Hematopoietic multipotent progenitor cell treated with erythropoietin and hydrocortisone succinate and interleukin-3 and kit ligand, for 6 days (in vitro differentiated cells): ENCODE measurements at regions not wholly inside any gene's neighbourhood (a gene's known extent, or its start where the extent isn't known, plus 50 kb on each side); places are given as distances from the start of the nearest gene placed in this dataset.

Source experiments
- DNase-seq: peaks from one replicate; pipeline ENCODE4 v3.0.0-alpha.2; 2015

DNA sequence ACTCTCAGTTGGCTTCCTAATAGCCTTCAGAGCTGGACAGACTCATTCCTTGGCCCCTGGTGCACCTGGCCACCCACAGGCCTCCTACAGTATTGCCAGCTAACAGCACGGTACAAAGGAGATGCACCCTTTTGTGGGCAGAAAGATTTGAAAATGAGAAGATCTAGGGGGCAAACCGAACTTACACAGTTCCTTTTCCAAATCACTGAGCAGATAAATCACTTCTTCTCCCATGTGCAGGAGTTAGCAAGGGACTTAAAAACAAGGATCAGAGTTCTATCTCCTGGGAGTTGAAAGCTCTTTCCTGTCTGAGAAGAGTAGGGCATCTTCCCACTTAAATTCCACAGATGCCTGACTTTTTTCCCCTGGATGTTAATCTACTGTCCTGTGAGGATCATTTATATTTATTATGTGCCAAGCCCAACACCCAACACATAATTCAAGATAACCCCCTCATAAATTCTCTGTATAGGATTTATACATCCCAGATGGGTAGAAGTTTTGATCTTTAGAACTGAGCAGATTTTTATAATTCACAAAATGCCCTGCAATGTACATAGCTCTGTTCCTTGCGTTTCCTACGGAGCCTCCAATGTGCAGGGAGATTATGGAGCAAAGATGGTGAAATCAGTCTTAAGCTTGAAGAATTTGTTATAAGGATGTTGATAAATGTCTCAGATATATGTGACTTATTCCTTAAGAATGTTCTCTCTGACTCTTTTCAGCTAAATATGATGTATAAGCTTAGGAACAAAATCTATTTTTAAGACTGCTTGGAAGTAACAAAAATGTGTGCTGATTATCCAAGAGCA, 207.2 kb upstream of the DAPK1 start:
- no peak for DNase-seq

DNA sequence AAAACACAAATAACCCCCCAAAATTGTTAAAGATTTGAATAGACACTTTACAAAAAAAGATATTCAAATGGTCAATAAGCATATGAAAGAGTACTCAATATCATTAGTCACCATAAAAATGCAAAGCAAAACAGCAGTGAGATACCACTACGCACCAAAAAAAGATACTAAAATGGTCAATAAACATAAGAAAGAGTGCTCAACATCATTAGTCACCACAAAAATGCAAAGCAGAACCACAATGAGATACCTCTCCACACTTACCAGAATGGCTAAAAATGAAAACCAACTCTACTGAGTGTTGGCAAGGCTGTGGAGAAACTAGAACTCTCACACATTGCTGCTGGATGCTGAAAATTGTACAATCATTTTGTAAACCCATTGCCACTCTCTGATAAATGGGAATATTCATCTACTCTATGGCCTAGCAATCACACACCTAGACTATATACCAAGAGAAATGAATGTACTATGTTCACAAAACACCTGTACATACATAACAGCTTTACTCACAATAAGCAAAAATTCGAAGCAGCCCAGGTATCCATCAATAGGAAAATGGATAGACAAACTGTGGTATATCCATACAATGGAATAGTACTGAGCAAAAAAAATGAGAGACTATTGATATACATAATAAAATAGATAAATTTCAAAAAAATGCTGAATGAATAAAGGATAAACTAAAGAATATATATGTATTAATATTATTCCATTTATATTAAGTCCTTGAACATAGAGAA, 205.0 kb upstream of the DAPK1 start:
- DNase-seq: no peak

DNA sequence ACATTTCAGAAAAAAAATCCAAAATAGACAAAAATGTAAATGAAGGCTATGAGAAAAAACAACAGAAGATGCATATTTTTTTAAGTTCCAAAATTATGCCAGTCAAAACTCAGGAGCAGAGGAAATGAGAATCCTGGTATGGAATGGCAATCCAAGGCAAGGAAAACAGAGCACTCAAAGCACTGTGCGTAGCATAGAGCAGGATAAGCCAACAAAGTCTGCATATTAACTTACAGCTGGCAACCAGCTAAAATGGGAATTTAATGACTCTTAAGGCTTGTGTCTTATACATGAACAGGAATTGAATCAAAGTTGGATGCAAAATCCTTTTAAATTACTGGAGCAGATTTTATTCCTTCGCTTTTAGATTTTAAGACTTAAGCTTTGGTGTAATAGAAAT, 203.5 kb upstream of the DAPK1 start:
- DNase-seq: no peak

DNA sequence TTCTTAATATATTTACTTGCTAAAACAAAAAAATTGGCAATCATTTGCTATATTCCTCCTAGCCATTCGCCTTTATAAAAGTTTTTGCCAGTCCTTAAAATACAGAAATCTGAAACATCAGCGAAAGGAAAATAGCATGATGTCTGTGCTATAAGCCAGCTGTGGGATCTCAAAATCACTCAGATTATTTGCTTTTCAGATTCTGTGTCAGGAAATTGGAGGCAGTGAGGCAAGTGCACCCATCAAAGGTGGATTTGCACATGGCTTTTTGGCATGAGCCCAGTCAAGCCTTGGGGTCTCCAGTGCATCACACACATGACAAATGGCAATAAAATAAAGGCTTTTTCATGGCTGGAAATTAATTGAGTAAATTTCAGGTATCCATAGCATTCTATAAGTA, 196.8 kb upstream of the DAPK1 start:
- DNase-seq: no peak

DNA sequence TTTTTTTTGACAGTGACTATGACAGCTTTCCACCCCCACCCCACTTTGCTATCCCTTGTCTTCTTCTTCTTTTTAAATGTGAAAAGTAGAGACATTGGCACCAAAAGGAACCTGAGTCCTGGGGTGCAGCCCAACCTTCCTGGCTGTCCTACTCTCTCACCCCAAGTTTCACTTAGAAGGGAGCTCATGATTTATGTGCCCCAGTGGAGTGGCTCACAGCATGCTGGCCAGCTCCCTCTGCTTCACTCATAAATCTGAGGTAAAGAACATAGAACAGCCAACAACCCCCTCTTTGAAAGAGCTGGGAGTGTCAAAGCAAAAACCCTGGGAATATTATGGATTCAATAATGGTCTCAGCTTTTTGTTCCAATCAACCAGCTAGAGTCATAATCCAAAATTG, 196.3 kb upstream of the DAPK1 start:
- DNase-seq: no peak

DNA sequence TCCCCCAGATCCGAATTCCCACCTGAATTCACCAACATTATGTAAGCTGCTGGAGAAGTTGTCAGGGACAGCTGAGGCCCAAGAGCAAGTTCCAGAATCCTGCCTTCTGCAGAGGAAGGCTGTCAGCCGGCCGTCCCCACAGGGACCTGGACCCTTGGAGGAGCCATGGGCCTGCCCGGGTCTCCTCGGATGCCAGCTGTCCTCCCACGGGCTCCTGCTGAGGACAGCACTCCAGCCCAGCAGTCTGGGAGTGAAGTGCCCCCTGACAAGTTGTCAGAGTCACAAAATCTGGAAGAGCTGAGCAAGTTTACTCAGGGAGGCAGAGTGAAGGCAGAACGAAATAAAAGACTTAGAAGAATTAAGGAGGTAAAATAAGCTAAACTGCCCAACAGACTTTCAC, 192.5 kb upstream of the DAPK1 start:
- no peak for DNase-seq

DNA sequence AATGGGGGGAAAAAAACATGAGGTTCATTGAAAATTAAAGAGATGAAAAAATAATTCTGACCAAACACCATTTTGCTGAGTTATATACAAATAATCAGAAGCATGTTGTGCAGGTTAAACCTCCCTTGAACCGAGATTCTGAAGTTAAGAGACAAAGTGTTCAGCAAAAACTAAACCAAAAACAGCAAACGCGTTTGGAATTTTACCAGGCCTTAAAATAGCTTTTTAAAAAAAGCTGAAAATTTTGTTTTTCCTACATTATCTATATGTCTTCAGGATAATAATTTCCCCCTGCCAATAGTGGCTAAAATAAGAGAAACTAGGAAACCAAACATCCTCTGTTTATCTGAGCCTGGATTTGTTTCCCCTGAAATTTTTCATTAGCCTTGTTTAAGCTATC, 191.7 kb upstream of the DAPK1 start:
- DNase-seq: no peak

DNA sequence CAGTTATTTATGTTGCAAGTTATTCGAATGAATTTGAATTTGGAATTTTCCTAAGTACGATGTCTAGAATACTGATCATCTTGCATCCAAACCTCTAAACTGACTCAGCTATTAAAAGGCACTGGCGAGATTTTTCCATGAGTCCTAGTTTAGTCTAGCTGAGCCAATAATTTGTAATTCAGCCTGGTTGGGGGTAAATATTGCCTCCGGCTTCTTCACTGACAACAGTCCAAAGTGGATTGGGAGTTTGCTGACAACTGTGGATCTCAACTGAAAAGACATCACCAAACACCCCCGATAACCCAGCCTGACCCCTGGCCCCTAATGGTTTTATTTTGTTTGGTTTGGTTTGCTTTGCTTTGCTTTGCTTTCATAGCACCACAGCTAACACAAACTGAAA, 189.8 kb upstream of the DAPK1 start:
- DNase-seq: no peak

DNA sequence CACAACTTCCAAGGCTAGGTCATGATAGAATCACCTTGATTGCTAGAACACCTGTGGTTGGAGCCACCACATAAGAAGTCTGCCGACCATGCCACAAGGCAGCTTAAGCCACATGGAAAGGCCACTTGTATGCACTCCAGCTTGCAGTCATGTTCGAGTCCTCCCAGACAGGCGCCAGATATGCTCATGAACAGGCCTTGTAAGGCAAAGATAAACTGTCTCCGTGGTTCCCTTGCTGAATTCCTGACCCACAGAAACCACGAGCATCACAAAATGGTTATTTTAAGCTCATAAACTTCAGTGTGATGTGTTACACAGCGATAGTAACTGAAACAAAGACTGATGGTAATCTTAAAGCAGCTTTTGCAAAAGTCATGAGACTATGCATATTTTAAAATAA, 188.4 kb upstream of the DAPK1 start:
- DNase-seq: peak; percentile 23

DNA sequence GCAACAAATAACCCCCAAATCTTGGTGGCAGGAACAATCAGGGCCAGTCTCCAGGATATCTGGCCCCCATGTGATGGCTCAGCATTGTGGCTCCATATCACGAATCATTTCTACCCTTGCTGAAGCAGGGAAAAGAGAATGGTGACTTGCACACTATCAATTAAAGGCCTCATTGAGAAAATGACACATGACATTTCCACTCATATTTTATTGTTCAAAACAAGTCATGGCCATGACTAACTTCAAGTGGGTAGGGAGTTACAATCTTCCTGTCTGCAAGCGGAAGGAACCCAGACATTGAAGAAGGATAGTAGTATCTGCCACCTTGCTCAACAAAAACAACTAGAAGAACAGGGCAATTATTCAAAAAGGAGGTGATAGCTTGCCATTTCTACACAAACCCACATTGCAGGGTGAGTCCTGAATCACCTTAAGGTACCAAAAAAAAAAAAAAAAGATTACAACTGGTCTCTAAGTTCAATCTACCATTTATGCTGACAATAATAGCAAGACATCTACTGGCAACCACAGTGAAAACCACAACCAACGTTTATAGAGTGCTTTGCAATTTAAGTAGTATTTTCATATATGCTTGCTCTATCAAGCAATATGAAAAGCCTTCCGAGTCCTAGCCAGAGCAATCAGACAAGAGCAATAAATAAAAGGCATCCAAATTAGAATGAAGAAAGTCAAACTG, 186.7 kb upstream of the DAPK1 start:
- no peak for DNase-seq

DNA sequence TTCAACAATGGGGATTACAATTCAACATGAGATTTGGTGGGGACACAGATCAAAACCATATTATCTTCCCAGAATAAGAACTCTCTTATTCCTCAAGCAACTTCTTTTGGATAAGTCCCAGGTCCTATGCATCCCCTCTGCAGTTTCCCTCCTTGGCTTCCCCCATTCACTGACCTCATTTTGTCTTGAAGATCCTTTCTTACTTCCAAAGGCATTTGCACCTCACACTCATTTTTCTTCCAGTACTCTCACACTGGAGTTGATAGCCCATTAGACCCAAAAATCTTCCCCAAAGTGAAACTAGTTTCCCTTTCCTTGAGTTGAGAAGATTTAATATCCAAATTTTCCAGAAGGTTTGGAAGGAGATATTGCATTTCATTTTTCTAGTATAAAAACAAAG, 178.0 kb upstream of the DAPK1 start:
- DNase-seq: no peak

DNA sequence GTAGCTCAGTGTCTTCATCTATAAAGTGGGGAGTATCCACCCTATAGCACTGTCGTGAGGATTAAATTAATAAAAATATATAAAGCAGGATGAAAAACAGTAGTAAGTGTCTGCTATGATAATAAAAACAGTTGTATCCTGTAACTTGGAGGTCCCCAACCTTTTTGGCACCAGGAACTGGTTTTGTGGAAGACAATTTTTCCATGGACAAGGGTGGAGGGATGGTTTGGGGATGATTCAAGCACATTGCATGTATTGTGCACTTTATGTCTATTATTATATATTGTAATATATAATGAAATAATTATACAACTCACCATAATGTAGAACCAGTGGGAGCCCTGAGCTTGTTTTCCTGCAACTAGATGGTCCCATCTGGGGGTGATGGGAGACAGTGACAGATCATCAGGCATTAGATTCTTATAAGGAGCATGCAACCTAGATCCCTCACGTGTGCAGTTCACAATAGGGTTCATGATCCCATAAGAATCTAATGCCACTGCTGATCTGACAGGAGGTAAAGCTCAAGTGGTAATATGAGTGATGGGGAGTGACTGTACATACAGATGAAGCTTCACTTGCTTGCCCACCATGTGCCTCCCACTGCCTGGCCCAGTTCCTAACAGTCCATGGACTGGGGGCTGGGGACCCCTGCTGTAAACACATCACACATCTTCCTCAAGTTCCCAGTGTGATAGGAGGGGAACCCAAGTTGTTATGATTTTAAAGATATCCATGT, 177.4 kb upstream of the DAPK1 start:
- no peak for DNase-seq

DNA sequence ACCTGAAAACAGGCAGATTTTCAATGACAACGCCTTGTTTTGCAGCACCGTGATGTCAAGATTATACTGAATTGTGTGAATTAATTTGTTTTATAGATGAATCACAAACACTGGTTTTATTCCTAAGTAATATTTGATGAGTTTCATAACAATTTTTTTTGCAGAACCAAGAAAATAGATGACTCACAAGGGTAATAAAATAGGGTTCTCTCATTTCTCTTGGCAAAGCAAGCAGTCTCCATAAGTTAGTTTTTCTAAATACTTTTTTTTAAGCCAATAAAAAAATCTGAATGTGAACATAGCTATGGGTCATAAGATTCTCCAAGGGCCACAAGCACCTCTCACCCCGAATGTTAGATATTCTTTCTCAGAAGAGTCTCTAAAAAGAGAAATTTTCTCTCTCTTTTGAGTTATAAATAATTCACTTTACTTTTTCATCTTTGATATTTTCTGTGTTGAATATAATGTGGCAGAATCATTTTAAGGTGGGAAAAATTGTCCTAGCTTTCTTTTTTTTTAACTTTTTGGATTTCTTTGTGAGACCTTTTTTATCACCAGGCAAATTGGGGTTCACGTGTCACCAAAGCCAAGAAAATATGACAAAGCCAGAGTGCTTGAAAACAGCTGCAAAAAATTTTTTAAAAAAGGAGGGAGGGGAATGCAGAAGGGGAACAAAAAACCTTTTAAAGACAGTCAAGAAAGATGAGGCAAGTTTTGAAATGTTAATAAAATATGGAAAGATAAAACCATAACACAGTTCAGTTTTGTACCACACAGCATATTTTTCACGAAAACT, 174.6 kb upstream of the DAPK1 start:
- no peak for DNase-seq

DNA sequence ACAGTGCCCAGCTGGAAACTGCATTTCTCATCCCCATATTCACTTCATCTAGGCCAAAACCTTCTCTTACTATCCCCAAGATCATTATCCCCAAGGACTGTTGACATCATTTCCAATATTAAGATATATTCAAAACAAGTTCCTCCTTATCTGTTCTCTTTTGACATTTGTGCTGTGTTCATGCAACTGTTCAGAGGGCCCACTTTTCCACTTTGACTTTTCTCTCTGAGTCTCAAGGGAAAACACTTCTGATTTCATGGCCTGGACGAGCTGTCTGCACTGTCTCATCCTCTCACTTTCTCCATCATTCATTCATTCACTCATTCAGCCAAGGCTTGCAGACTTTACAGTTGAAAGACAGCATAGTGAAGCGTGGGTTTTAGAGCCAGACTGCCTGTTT, 173.7 kb upstream of the DAPK1 start:
- DNase-seq: no peak

DNA sequence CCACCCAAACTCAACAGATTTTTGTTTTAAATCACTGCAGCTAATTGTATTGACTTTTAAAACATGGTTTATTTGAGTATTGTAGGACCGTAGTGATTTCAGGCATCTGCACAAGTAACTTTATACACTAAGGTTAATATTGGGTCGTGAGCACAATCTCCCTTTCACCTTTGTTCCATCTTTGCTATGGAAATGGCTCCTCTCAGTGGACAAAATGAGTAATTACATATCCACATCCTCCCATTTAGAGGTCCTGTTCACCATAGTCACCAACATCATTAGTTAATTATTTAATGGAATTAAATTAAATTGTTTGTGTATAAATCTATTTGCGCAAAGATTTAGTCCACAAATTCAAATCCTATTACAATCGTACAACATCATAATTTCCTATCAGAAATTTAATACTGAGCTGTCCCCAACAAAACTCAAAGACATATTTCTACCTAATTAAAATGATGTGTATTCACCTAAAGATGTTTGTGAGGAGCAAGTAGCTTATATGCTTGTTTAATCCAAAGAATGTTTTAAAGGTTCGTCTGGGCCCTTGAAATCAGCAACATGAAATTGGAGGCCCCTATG, 173.0 kb upstream of the DAPK1 start:
- DNase-seq: peak; percentile 78

DNA sequence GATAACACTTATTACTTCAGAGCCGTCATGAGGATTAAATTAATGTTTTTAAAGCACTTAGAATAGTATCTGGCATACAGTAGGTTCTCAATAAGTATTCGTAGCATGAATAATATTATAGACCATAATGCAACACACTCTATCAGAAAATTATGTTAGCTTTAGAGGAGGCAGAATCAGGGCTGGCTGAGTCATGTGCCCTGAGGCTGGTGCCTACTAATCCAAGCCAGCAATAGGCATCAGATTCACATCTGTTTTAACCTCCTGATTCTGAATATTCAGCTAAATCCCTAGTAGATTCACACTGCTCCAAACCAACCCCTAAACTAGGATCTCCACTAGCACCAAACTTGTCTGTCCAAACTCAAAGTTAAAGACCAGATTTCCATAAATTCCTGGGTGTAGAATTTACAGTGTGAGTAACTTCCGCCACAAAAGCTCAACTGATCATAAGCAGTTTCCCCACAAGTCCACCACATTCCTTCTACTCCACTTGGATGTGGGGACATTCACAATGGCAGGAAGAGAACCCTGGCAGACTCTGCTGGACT, 170.0 kb upstream of the DAPK1 start:
- no peak for DNase-seq

DNA sequence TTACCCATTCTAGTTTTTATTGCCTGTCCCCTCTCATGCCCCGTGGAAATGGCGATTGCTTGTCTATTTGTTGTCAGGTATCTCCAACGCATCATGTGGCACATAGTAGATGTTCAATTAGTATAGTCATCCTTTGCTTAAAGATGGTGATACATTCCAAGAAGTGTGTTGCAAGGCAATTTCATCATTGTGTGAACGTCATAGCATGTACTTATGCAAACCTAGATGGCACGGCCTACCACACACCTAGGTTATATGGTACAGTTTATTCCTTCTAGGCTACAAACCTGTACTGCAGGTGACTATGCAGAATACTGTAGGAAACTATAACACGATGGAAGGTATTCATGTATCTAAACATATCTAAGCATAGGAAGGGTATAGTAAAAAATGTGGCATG, 163.9 kb upstream of the DAPK1 start:
- DNase-seq: no peak

DNA sequence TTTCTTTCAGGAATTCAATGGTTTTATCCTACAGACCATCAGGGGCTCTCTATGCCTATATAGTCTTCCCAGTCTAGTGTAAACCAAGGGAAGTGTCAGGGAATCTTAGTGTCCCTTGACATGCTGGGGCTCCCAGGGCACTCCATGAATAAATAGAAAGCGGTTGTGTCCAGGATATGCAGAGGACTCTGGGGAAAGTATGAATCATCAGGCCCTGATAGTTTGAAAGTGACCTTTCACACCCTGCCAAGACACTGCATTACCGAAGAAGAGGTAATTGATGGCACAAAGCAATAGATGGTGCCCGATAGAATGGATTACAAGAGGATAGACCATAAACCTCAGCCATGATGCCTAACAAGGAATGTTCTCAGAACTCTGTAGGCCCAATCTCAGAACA, 163.3 kb upstream of the DAPK1 start:
- DNase-seq: no peak

DNA sequence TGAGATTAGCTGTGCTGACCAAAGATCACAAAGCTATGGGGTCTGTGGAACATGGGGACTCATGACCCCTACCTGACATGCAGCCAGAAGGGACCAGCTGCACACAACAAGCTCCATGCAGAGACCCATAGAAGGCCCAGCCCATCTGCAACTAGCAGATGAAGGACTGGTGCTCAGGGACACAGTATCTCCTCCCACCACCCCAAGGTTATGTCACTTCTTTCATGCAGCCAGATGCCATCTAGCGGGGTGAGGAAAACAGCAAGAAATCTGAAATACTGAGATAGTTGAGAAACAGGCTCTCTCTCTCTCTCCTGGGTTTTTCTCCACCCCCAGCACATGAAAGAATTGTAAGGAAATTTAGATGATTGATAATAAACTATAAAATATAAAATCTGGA, 161.3 kb upstream of the DAPK1 start:
- DNase-seq: peak; percentile 72

DNA sequence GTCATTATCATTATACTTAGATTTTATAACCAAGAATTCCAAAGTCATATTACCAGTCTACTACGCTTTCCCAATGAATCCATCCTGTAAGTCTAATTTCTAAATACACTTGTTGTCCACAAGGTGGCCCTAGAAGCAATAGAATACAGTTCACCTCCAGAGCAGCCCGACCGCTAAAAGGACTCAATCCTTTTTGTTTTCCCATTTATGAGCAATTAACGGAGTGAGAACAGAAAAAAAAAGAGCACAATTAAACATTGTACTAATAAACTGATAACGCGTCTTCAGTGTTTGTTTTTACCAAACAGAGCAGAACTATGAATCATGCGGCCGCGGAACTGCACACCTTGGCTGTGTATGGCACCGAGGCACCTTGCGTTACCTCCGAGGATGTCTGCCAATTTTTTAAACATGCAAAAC, 160.7 kb upstream of the DAPK1 start:
- peak; percentile 92 for DNase-seq

DNA sequence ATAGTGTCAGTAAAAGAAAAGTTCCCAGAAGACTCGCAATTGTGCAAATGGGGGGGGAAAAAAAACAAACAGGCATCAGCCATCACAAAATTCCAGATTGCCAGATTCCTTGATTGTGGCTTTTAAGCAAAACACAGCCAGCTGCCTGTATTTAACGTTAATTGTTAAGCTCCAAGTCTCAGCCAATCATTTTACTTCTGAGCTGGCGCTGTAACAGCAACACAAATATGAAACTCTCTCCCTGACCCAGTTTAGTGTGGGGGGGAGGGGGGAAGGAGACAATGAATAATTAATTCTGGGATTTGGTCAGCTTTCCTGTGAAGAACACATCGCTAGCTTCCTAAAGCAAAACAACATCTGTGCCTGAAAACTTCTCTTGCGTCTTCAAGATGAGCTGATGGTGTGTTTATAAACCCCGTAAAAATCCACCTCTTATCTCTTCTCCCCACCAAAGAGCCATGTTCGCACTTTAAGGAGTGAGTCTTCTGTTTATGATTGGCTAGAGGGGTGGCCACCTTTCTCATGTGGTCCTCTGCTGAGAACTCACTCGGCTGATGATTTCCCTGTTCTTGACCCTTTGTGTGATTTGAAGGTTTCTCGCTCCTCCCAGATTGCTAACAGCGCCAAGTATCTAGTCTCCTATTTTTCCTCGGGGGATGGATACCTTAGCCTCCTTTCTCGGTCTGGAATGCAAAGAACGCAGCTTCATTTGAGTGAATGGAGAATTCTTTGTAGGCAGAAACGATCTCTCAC, 160.2 kb upstream of the DAPK1 start:
- DNase-seq: peak; percentile 18
